HUES6 (cell line): ENCODE measurements at regions not wholly inside any gene's neighbourhood (a gene's known extent, or its start where the extent isn't known, plus 50 kb on each side); places are given as distances from the start of the nearest gene placed in this dataset.

Experiments
- H3K27ac ChIP-seq: 2 replicates; pipeline ENCODE4 v1.7.0; 2013; ENCODE audit warnings: low read depth, mild to moderate bottlenecking, low read length, inconsistent platforms
- H3K27me3 ChIP-seq: 2 replicates; pipeline ENCODE4 v1.6.1; 2013; ENCODE audit warnings: low read length; ENCODE audit not compliant: control insufficient read depth, insufficient read depth
- H3K36me3 ChIP-seq: 2 replicates; pipeline ENCODE4 v1.6.1; 2013; ENCODE audit warnings: low read length; ENCODE audit not compliant: control insufficient read depth, insufficient read depth
- H3K4me1 ChIP-seq: 2 replicates; pipeline ENCODE4 v1.6.1; 2013; ENCODE audit warnings: low read length; ENCODE audit not compliant: control insufficient read depth, insufficient read depth
- H3K4me3 ChIP-seq: 2 replicates; pipeline ENCODE4 v1.5.1; 2013; ENCODE audit warnings: low read depth, low read length
- H3K9ac ChIP-seq: one replicate; pipeline ENCODE4 v1.6.1; 2013; ENCODE audit warnings: mild to moderate bottlenecking, low read length
- H3K9me3 ChIP-seq: 2 replicates; pipeline ENCODE4 v1.6.1; 2013; ENCODE audit warnings: low read depth, low read length; ENCODE audit not compliant: control insufficient read depth, insufficient read depth

GRCh38 chr5:17690473-17690872 lies 56.2 kb downstream of the TAF11L14 start:
- H3K9me3 ChIP-seq = no peaks in the 10 kb centered on the region
- no peaks in the 10 kb centered on the region for H3K4me1 ChIP-seq
- no peaks in the 10 kb centered on the region for H3K36me3 ChIP-seq
- H3K27ac ChIP-seq = no peak overlapping the region
- no peak overlapping the region for H3K9ac ChIP-seq
- H3K27me3 ChIP-seq = no peaks in the 10 kb centered on the region
- no peak overlapping the region for H3K4me3 ChIP-seq

GRCh38 chr5:17691762-17692161 lies 57.5 kb downstream of the TAF11L14 start:
- Histone ChIP-seq H3K4me1 (no peaks in the 10 kb centered on the region), H3K4me3 (no peak overlapping the region), H3K27me3 (no peaks in the 10 kb centered on the region), H3K27ac (no peak overlapping the region), H3K9ac (no peak overlapping the region), H3K36me3 (no peaks in the 10 kb centered on the region), H3K9me3 (no peaks in the 10 kb centered on the region)

GRCh38 chr5:17694371-17694770 lies 60.1 kb downstream of the TAF11L14 start:
- Histone ChIP-seq H3K4me1 (no peaks in the 10 kb centered on the region), H3K36me3 (no peaks in the 10 kb centered on the region), H3K9me3 (no peaks in the 10 kb centered on the region), H3K27ac (no peak overlapping the region), H3K9ac (no peak overlapping the region), H3K4me3 (no peak overlapping the region), H3K27me3 (no peaks in the 10 kb centered on the region)

GRCh38 chr5:17694914-17695313 lies 60.7 kb downstream of the TAF11L14 start:
- Histone ChIP-seq H3K4me1 (no peaks in the 10 kb centered on the region), H3K4me3 (no peak overlapping the region), H3K27me3 (no peaks in the 10 kb centered on the region), H3K36me3 (no peaks in the 10 kb centered on the region), H3K9ac (no peak overlapping the region), H3K27ac (no peak overlapping the region), H3K9me3 (no peaks in the 10 kb centered on the region)

- no peaks in the 10 kb centered on the region for H3K4me1 ChIP-seq
- no peak overlapping the region for H3K27ac ChIP-seq
- H3K27me3 ChIP-seq = no peaks in the 10 kb centered on the region
- H3K9me3 ChIP-seq = no peaks in the 10 kb centered on the region
- no peak overlapping the region for H3K4me3 ChIP-seq
- no peak overlapping the region for H3K9ac ChIP-seq
- H3K36me3 ChIP-seq = no peaks in the 10 kb centered on the region
Measured at GRCh38 chr5:17696627-17697026, 62.4 kb downstream of the TAF11L14 start.

GRCh38 chr5:17697671-17698070 lies 63.4 kb downstream of the TAF11L14 start:
- Histone ChIP-seq H3K27ac (no peak overlapping the region), H3K4me3 (no peak overlapping the region), H3K4me1 (no peaks in the 10 kb centered on the region), H3K36me3 (no peaks in the 10 kb centered on the region), H3K9ac (no peak overlapping the region), H3K9me3 (no peaks in the 10 kb centered on the region), H3K27me3 (no peaks in the 10 kb centered on the region)

GRCh38 chr5:17709011-17709710 lies 74.9 kb downstream of the TAF11L14 start:
- no peaks in the 10 kb centered on the region for H3K27me3 ChIP-seq
- no peaks in the 10 kb centered on the region for H3K36me3 ChIP-seq
- no peaks in the 10 kb centered on the region for H3K4me1 ChIP-seq
- no peak overlapping the region for H3K9ac ChIP-seq
- no peak overlapping the region for H3K27ac ChIP-seq
- no peaks in the 10 kb centered on the region for H3K9me3 ChIP-seq
- no peak overlapping the region for H3K4me3 ChIP-seq

- Histone ChIP-seq H3K9ac (no peak overlapping the region), H3K27me3 (no peaks in the 10 kb centered on the region), H3K36me3 (no peaks in the 10 kb centered on the region), H3K9me3 (no peaks in the 10 kb centered on the region), H3K27ac (no peak overlapping the region), H3K4me3 (no peak overlapping the region), H3K4me1 (no peaks in the 10 kb centered on the region)
Measured at GRCh38 chr5:17713301-17713700, 79.0 kb downstream of the TAF11L14 start.

- Histone ChIP-seq H3K4me1 (no peaks in the 10 kb centered on the region), H3K4me3 (no peak overlapping the region), H3K36me3 (no peaks in the 10 kb centered on the region), H3K9me3 (no peaks in the 10 kb centered on the region), H3K9ac (no peak overlapping the region), H3K27ac (no peak overlapping the region), H3K27me3 (no peaks in the 10 kb centered on the region)
Measured at GRCh38 chr5:17714186-17714585, 79.9 kb downstream of the TAF11L14 start.

- H3K9me3 ChIP-seq = no peaks in the 10 kb centered on the region
- no peaks in the 10 kb centered on the region for H3K4me1 ChIP-seq
- H3K4me3 ChIP-seq = no peak overlapping the region
- no peak overlapping the region for H3K9ac ChIP-seq
- H3K36me3 ChIP-seq = no peaks in the 10 kb centered on the region
- no peaks in the 10 kb centered on the region for H3K27me3 ChIP-seq
- no peak overlapping the region for H3K27ac ChIP-seq
Measured at GRCh38 chr5:17719592-17719991, 85.3 kb downstream of the TAF11L14 start.

GRCh38 chr5:17720071-17720470 lies 85.8 kb downstream of the TAF11L14 start:
- H3K27ac ChIP-seq = no peak overlapping the region
- no peaks in the 10 kb centered on the region for H3K27me3 ChIP-seq
- H3K9me3 ChIP-seq = no peaks in the 10 kb centered on the region
- H3K4me3 ChIP-seq = no peak overlapping the region
- no peak overlapping the region for H3K9ac ChIP-seq
- H3K4me1 ChIP-seq = no peaks in the 10 kb centered on the region
- no peaks in the 10 kb centered on the region for H3K36me3 ChIP-seq

GRCh38 chr5:17723876-17724275 lies 89.6 kb downstream of the TAF11L14 start:
- Histone ChIP-seq H3K4me1 (no peaks in the 10 kb centered on the region), H3K9me3 (no peaks in the 10 kb centered on the region), H3K36me3 (no peaks in the 10 kb centered on the region), H3K27me3 (no peaks in the 10 kb centered on the region), H3K27ac (no peak overlapping the region), H3K9ac (no peak overlapping the region), H3K4me3 (no peak overlapping the region)
